ENCODE measurements at regions not wholly inside any gene's neighbourhood (a gene's known extent, or its start where the extent isn't known, plus 50 kb on each side); places are given as distances from the start of the nearest gene placed in this dataset.

DNA sequence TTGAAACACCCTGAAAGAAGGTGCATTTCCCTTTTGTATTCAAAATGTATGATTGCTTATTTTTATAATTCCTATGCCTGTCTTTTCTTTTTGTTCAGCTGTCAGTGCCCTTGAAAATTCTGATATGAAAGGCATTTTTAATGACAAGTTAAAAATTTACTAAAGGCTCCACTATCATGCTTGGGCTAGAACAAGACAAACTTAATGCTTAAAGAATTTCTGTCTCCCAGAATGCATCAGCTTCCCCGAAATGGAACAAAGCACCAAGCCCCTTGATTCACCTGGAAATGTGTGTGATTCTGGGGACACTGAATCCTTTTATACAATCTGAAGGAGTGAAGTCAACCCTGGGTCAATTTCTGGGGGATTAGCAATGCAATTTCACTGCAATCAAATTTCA is 457.5 kb downstream of the LMO4 start:
- Mint-ChIP-seq H3K27ac (no peak overlapping the region), H3K36me3 (ENCODE audit: low read depth) (no peaks in the 10 kb centered on the region), H3K4me3 (no peak overlapping the region), H3K4me1 (no peaks in the 10 kb centered on the region), H3K27me3 (ENCODE audit: low read depth, poor library complexity) (peaks cover 5% of the 10 kb centered on the region), H3K9me3 (no peaks in the 10 kb centered on the region)
- DNase-seq: no peak
- TF ChIP-seq, protein P1, sequence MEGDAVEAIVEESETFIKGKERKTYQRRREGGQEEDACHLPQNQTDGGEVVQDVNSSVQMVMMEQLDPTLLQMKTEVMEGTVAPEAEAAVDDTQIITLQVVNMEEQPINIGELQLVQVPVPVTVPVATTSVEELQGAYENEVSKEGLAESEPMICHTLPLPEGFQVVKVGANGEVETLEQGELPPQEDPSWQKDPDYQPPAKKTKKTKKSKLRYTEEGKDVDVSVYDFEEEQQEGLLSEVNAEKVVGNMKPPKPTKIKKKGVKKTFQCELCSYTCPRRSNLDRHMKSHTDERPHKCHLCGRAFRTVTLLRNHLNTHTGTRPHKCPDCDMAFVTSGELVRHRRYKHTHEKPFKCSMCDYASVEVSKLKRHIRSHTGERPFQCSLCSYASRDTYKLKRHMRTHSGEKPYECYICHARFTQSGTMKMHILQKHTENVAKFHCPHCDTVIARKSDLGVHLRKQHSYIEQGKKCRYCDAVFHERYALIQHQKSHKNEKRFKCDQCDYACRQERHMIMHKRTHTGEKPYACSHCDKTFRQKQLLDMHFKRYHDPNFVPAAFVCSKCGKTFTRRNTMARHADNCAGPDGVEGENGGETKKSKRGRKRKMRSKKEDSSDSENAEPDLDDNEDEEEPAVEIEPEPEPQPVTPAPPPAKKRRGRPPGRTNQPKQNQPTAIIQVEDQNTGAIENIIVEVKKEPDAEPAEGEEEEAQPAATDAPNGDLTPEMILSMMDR (IDR thresholded peaks at IDR 0.05): no peak

DNA sequence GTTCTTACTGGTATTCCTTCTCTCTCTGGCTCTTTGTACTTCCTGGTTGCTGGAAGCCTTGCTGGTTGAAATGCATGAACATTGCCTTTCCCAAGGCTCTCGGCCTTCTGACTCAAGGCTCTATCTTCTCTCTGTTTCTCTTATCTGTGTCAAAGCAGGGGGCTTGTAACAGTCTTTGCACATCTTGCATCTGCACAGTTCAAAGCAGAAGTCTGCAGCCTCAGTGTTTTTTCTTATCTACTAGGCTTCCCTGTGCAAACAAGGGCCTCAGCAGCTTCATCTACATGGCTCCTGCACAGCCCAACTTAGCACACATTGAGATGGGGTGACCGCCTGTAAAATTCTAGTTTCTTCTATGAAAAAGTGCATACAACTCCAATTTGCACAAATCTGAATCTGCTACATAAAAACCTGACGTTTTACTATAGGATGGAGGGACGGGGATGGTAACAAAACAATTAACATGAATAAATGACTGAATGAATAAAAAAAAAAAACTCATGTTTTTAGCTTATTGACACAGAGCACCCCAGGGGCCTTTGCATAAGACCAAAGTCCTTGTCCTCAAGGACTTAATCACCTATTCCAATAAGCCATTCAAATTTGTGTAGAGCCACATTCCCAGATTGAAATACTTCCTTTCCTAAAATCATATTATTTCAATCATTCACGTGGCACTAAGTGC is 458.3 kb downstream of the LMO4 start:
- TF ChIP-seq, protein P1 (IDR thresholded peaks at IDR 0.05): no peak
- Mint-ChIP-seq H3K4me3 (no peak overlapping the region), H3K9me3 (no peaks in the 10 kb centered on the region), H3K36me3 (ENCODE audit: low read depth) (no peaks in the 10 kb centered on the region), H3K4me1 (no peaks in the 10 kb centered on the region), H3K27ac (no peak overlapping the region), H3K27me3 (ENCODE audit: low read depth, poor library complexity) (peaks cover 5% of the 10 kb centered on the region)
- DNase-seq: no peak

DNA sequence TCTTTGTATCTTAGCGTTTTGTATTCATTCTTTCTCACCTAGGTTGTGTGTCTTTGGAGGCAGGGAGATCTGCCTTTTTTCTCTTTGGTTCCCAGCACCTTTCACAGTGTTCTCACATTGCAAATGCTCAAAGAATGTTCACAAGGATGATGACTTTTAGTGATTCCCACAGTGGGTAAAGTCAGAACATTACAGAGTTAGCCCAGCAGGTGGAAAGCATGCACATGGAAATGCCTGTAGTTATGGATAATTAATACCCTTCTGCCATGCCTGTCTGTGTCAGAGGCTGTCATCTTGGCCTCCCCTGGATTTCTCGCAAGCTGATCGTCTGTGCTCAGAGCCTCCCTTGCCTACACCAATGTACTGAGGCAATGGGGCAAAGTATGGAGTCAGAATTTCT is 458.9 kb downstream of the LMO4 start:
- Mint-ChIP-seq H3K4me1 (no peaks in the 10 kb centered on the region), H3K9me3 (no peaks in the 10 kb centered on the region), H3K4me3 (no peak overlapping the region), H3K27ac (no peak overlapping the region), H3K27me3 (ENCODE audit: low read depth, poor library complexity) (peaks cover 5% of the 10 kb centered on the region), H3K36me3 (ENCODE audit: low read depth) (no peaks in the 10 kb centered on the region)
- TF ChIP-seq, protein P1 (IDR thresholded peaks at IDR 0.05): no peak
- DNase-seq: no peak

DNA sequence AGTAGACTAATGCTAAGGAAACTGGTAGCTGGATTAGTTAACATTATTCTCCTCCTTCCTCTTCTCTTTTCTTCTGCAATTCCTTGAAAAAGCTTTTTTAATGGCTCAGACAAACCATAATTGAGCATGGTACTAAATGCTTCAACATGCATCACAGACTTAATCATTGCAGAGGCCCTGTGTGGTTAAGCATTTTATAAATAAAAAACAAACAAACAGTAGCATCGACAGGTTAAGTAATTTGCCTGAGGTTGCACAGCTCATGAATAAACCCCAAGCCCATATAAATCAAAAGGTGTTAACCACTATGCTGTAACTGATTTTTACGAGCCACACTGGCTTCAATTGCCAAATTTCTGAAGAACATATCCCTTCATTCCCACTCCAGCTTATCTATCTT is 462.1 kb downstream of the LMO4 start:
- no peaks in the 10 kb centered on the region for H3K9me3 Mint-ChIP-seq

DNA sequence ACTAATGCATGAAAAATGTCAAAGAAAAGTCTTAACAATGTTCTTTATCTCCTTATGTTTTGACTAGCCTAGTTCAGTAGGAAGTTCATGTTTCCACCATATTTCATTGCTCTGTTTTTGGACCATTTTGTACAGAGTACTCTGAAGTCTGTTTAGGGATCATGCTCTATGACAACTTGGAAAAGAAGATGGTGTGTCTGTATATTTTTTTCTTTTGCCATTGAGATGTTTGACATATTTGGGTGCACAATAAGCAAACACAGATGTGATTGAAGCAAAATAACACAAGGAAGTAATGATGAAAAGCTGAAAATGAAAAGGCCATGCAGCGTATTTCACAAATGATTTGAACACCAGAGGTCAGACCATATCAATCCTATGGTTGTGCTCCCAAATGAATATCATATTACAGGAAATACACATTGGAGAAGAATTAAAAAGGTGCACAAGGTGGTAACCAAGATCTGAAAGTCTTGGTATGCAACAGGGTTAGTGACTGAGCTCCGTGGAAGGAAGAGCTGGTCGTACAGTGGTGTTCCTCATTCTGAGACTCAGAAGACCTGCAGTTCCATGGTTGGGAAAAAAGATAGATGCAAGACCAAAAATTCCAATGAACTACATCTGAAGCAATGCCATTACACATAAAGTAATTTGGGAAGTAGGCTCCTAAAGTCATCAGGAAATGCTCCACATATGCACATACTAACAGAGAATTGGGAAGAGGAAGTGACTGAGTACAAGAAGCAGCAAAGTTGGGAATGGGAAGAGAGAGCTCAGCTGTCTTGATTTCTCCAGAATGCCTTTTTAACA is 463.5 kb downstream of the LMO4 start:
- TF ChIP-seq, protein P1 (IDR thresholded peaks at IDR 0.05): no peak
- H3K27ac Mint-ChIP-seq: no peak overlapping the region

More for the DNA sequence above, 462.1 kb downstream of the LMO4 start:
- Mint-ChIP-seq H3K27ac (no peak overlapping the region), H3K36me3 (ENCODE audit: low read depth) (no peaks in the 10 kb centered on the region), H3K27me3 (ENCODE audit: low read depth, poor library complexity) (no peaks in the 10 kb centered on the region), H3K4me1 (peaks cover 2% of the 10 kb centered on the region), H3K4me3 (no peak overlapping the region)
- DNase-seq: no peak
- TF ChIP-seq, protein P1 (IDR thresholded peaks at IDR 0.05): no peak

More for the DNA sequence above, 463.5 kb downstream of the LMO4 start:
- Mint-ChIP-seq H3K4me3 (no peak overlapping the region), H3K9me3 (no peaks in the 10 kb centered on the region), H3K4me1 (peaks cover 16% of the 10 kb centered on the region), H3K36me3 (ENCODE audit: low read depth) (no peaks in the 10 kb centered on the region), H3K27me3 (ENCODE audit: low read depth, poor library complexity) (no peaks in the 10 kb centered on the region)
- DNase-seq: no peak
